Upper lobe of left lung (tissue), 4 donors: ENCODE measurements at regions not wholly inside any gene's neighbourhood (a gene's known extent, or its start where the extent isn't known, plus 50 kb on each side); places are given as distances from the start of the nearest gene placed in this dataset.

Experiments
- EP300 ChIP-seq, 4 donors: sonication (generic); formaldehyde crosslinking; IDR thresholded peaks; one replicate each; pipeline ENCODE4 v1.5.1; 2017; ENCODE audit warnings: antibody characterized with exemption in 4 of 4, control low read depth in 2 of 4
- POLR2A ChIP-seq, 4 donors: fragments of 450-650 bp; IDR thresholded peaks; one replicate each; pipeline ENCODE4 v1.5.1; 2016 to 2017; ENCODE audit warnings: antibody characterized with exemption in 4 of 4, mild to moderate bottlenecking in 2 of 4
- POLR2AphosphoS5 ChIP-seq, 2 donors: sonication (generic); formaldehyde crosslinking; IDR thresholded peaks; one replicate each; pipeline ENCODE4 v1.5.1; 2017; ENCODE audit warnings: antibody characterized with exemption in 2 of 2
- TF ChIP-seq, protein P1 (sequence below), 6 experiments: fragments of 450-650 bp in 4 of 6; fragments of 200-600 bp in 2 of 6; sonication (generic) in 2 of 6; IDR thresholded peaks; one replicate each; pipeline ENCODE4 v1.5.1; 2016 to 2019; ENCODE audit warnings: antibody characterized with exemption in 6 of 6

DNA sequence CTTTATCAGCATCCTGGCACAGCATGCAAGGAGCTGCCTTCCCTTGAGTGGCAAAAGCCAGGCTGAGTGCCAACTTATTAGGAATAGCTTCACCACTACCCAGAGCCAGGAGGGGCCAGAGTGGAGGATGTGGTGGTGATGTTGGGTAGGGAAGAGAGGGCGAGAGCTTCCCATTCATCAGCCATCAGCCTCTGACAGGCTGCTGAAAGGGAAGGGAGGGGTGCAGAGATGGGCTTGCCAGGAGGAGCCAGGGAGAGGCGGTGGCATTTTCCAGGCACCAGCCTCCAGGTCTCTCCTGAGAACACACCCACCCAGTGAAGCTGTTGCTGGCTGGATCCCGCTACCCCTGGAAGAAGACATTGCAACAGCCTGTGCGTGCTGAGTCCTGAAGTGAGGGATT is 168.5 kb downstream of the ACTL8 start:
- TF ChIP-seq, protein P1, sequence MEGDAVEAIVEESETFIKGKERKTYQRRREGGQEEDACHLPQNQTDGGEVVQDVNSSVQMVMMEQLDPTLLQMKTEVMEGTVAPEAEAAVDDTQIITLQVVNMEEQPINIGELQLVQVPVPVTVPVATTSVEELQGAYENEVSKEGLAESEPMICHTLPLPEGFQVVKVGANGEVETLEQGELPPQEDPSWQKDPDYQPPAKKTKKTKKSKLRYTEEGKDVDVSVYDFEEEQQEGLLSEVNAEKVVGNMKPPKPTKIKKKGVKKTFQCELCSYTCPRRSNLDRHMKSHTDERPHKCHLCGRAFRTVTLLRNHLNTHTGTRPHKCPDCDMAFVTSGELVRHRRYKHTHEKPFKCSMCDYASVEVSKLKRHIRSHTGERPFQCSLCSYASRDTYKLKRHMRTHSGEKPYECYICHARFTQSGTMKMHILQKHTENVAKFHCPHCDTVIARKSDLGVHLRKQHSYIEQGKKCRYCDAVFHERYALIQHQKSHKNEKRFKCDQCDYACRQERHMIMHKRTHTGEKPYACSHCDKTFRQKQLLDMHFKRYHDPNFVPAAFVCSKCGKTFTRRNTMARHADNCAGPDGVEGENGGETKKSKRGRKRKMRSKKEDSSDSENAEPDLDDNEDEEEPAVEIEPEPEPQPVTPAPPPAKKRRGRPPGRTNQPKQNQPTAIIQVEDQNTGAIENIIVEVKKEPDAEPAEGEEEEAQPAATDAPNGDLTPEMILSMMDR (IDR thresholded peaks at IDR 0.05): no peak
- TF ChIP-seq POLR2A (IDR thresholded peaks at IDR 0.05) (no peak), POLR2AphosphoS5 (IDR thresholded peaks at IDR 0.05) (no peak), EP300 (IDR thresholded peaks at IDR 0.05) (no peak)
